ENCODE measurements at regions not wholly inside any gene's neighbourhood (a gene's known extent, or its start where the extent isn't known, plus 50 kb on each side); places are given as distances from the start of the nearest gene placed in this dataset.

- TF ChIP-seq POLR2A (IDR thresholded peaks at IDR 0.05) (no peak), EP300 (IDR thresholded peaks at IDR 0.05) (no peak), CTCF (IDR thresholded peaks at IDR 0.05) (no peak), POLR2AphosphoS5 (IDR thresholded peaks at IDR 0.05) (no peak)
These were observed 745.4 kb downstream of the TECRL start for GRCh38 chr4:63663870-63664269.
